ENCODE measurements at regions not wholly inside any gene's neighbourhood (a gene's known extent, or its start where the extent isn't known, plus 50 kb on each side); places are given as distances from the start of the nearest gene placed in this dataset.

GRCh38 chr13:43984292-43984691 lies 104.6 kb downstream of the LACC1 start:
- no peak for DNase-seq (ENCODE audit: low read depth)

GRCh38 chr13:43985422-43986072 lies 105.8 kb downstream of the LACC1 start:
- no peak for DNase-seq (ENCODE audit: low read depth)

DNA sequence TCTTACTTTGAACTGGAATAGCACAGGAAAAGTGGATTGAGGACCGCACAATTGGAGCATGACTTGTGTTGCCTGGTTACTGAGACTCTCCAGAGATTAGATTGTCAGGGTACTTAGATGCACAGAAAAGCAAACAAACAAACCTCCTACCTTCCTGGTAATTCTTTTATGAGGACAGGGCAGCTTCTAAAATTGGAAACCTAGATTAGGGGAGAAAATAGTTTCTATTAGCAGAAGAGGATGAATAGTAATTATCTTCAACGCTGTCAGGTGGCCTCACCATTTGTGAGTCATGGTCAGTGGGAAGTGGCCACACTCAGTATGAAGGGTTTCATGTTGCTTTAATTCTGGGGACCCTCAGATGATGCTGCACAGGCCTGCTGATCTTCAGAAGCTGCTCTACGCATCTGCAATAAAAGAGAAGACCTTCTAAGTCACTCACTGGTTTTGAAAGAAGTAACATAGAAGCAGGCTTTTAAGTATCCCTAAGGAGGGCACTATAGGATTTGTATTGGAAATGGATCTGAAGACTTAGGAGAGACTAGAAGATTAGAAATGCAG lies 106.8 kb downstream of the LACC1 start:
- DNase-seq (ENCODE audit: low read depth) = no peak

DNA sequence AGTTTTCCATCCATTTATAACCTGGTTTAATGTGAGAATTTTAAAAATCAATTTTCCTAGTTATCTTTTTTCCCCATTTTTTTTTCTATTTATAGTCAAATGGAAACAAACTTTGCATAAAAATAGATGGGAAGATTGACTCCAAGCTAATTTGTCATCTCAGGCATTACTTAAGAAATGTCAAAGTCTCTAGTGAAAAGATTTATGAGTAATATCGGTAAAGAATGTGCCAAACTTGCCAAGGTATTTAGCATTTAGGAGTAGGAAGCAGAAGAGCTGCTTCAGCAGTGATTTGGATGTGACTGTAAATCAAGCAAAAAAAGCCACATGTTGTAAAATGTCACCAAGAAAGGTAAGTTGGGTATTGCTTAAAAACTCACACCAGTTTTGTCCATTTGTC lies 108.6 kb downstream of the LACC1 start:
- DNase-seq (ENCODE audit: low read depth) = no peak

DNA sequence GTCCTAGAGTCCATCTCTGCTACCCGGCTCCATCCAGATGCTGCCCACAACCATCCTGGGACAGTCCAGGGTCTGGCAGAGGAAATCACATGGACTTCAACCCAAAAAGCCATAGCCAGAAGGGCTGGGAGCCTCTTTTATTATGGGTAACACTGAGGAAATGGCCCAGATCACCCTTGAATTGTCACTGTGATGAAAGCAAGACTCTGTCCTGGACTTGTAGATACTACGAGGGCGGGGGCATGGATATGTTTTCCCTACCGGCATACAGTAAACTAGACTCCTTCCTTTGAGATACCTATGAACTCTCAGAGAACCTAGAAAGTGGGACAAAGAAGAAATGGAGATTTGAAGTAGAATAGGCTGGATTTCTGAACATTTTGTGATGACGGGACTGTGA lies 110.3 kb downstream of the LACC1 start:
- DNase-seq (ENCODE audit: low read depth) = no peak

- DNase-seq (ENCODE audit: low read depth) = no peak
These were observed 111.1 kb downstream of the LACC1 start for GRCh38 chr13:43990829-43991228.

- no peak for DNase-seq (ENCODE audit: low read depth)
These were observed 112.1 kb downstream of the LACC1 start for GRCh38 chr13:43991773-43992201.

GRCh38 chr13:43992211-43992610 lies 112.5 kb downstream of the LACC1 start:
- DNase-seq (ENCODE audit: low read depth) = no peak

GRCh38 chr13:43994999-43995859 lies 115.5 kb downstream of the LACC1 start:
- DNase-seq (ENCODE audit: low read depth) = no peak

GRCh38 chr13:43996221-43996620 lies 116.5 kb downstream of the LACC1 start:
- no peak for DNase-seq (ENCODE audit: low read depth)

DNA sequence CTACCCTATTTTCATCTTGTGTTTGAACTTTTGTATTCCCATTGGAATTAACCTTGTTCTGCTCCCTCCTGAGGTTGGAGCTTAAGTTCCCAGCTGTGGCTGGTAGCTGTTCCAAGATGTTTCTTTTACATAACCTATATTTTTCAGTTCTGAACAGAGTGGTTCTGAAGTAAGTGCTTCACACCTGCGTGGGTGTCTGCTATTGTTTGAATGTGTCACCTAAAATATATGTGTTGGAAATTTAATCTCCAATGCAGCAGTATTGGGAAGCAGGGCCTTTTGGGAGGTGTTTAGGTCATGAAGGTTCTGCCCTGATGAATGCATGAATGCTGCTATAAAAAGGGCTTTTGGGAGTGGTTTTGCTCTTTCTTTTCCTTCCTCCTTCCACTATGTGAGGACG lies 123.8 kb downstream of the LACC1 start:
- no peak for DNase-seq (ENCODE audit: low read depth)

- DNase-seq (ENCODE audit: low read depth) = no peak
These were observed 125.2 kb downstream of the LACC1 start for GRCh38 chr13:44004878-44005277.

DNA sequence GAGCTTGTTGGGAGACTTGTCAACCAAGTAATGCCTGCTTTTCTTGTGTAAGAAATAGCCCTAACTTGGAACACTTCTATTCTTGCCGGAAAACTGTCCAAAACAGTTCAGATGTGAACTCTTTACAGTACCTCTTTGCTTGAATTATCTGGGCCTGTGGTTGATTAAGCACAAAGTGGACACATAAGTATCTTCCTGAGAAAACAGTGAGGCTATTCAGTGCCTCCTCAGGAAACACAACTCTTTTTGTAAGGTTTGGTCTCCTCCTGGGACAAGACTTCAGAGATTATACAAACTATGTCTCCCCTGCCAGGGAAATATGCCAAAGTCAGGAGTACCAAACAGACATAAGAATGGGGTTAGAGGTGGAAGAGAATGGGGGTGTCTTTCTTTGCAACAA lies 127.7 kb downstream of the LACC1 start:
- no peak for DNase-seq (ENCODE audit: low read depth)

GRCh38 chr13:44011036-44011435 lies 131.3 kb downstream of the LACC1 start:
- no peak for DNase-seq (ENCODE audit: low read depth)

DNA sequence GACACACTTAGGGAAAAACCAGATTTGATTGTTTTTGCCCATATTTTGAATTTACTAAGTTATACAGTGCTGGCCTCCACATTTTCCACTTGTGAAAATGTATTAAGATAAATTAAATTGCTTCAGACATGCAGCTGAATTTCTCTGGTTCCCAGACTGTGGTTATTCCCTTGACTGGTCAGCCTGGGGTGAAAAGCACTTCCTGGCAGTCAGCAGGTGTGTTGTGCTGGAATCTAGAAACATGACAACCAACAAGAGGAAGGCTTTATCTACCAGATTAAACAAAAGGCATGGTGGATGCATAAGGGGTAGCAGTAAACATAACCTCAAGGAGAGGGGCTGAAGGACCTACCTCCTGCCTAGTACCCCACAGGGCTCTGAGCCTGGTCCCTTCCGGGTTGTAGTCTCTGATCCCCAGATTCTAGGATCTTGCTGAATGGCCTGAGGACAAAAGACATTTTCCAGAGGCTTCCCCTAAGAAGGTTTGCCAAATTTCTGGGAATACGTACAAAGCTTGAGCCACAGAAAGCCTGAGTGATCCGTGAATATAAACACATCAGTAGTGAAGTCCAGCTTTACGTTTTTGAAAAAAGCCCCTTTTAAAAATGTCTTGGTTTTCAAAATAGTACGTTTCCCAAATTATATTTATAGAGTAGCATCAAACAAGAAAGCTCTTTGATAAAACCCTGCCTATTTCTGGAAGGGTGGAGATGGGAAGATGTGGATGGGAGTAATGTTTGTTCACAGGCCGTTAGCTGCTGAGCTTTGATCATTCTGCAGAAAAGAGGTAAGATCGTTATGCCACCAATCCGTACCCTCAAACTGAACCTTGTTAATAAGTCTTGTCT lies 133.4 kb downstream of the LACC1 start:
- DNase-seq (ENCODE audit: low read depth) = no peak

DNA sequence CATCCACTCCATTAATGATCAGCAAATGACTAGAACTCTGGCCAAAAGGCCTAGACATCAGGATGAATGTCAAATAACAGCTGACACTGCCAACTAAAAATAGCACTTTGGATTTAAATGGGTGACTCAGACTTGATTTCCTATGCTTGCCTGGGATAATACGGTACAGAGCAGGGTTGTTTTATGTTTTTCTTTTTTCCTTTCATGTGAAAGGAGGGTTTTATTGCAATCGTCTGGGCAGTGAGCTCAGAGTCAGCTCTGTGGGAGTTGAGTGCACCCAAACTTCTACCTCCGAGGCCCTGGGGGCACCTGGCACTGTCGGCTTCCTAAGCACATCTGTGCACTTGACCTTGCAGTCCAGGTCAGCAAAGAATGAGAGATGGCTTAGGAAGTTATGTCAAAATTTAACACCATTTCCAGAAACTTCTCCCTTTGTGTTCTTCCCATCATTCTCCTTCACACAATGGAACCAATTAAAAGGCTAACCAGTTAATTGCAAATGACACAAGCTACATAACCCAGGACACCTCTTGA lies 134.1 kb downstream of the LACC1 start:
- DNase-seq (ENCODE audit: low read depth) = no peak

- no peak for DNase-seq (ENCODE audit: low read depth)
These were observed 134.8 kb downstream of the LACC1 start for GRCh38 chr13:44014501-44014900.

DNA sequence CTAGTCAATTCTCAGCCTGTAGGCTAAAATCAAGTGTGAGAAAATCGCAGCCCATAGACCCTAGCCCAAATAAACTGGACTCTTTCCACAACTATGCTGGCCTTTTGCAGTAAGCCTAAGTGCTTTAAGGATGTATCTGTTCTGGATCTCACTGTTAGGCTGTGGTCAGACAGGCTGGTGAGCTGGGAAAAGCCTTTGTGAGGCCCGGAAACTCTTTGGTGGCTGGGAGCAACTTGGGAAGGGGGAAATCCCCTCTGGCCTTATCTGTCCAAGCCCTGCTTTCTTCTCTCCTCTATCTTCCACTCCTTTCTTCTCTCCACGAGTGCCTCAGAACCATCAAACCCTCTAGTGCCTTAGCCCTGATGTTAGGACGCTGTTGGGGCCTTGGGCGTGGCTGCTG lies 135.4 kb downstream of the LACC1 start:
- no peak for DNase-seq (ENCODE audit: low read depth)

DNA sequence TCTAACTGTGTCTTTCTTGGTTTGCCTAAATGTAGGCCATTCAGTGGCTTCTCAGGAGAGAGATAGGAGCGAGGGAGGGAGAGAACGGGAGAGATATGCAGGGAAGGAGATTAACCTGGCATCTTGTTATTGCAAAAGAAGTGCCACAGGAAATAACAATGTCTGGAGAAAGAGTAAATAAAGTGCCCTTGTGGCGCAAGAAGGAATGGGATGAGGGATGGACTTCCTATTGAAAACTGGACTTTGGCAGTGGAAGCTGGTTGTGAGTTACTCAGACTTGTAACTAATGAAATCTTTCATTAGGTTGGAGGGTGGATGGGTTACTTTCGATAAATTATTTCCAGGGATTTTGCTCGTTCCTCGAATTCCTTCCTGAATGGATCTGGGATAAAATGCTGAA lies 136.1 kb downstream of the LACC1 start:
- DNase-seq (ENCODE audit: low read depth) = no peak

- no peak for DNase-seq (ENCODE audit: low read depth)
These were observed 138.1 kb downstream of the LACC1 start for GRCh38 chr13:44017756-44018309.

DNA sequence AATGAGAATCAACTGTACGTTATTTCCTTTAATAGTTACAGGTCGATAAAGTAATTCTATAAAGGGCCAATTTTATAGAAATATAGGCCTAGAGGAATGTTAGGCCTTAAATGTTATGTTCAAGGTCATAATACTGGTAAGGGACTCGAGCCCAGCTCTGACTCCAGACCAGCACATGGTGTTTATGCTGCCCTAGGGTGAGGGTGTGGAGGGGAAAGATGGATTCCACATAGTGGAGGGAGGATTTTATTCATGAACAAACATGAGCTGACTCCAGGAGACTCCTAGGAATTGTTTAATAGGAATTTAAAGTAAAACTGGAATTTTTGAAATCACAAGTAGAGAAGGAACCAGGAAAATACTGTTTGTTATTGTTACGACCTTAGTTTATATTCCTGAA lies 139.9 kb downstream of the LACC1 start:
- DNase-seq (ENCODE audit: low read depth) = no peak

DNA sequence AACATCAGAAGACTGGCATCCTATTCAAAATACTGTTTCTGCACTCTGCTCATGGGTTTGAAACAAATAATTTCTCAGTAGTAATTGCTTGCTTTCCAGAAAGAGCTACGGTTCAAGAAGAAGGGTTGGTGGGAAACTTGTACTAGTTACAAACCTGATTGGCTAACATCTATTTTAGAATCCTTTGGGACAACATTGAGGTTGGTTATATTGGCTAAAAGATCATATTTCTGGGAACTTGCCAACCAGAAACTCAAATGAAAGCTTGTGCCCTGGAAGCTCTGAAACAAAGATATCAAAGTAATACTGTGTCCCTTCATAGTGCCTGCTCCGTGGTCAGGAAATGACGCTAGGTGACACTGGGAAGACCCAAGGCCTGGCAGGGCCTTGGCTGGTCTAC lies 141.7 kb downstream of the LACC1 start:
- no peak for DNase-seq (ENCODE audit: low read depth)
